Activated CD4-positive, alpha-beta T cell treated with anti-CD3 and anti-CD28 coated beads for 48 hours (primary cell): ENCODE measurements at regions not wholly inside any gene's neighbourhood (a gene's known extent, or its start where the extent isn't known, plus 50 kb on each side); places are given as distances from the start of the nearest gene placed in this dataset.

Experiments used
- DNase-seq: peaks from one replicate; pipeline ENCODE4 v3.0.0-alpha.2; 2020

DNA sequence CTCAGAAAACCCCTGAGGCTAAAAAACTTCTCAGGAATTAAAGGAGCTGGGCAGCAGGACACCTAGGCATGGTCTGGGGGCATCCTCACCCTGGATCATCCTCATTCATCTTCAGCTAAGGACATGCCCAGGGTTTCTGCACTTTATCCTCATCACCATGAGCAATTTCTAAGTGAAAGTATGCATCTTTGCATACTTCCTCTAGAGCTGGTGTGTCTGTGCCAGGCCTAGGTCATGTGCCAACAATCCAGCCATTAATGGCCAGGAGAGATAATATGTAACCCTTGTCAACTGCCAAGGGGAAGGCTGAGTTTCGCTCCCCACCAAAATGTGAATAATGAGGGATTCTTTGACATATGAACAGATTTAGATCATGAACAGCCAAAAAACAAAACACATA, 160.5 kb downstream of the KITLG start:
- no peak for DNase-seq

DNA sequence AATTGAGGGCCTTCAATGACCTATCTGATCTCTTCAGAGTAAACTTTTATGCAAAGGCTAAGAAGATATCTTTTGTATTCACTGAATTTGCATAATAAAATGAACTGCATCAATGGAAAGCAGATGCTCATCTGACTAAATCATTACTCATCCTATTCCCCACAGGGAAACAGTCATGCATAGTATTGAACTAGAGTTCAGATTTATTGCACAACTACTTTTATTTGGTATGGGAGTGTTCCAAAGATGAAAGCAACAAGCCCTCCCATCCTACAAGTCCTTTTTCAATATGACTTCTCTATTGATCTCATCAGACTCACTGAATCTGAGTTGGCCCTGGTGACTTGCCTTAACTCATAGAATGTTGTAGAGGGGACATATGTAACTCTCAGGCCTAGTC, 159.8 kb downstream of the KITLG start:
- DNase-seq, result no peak

DNA sequence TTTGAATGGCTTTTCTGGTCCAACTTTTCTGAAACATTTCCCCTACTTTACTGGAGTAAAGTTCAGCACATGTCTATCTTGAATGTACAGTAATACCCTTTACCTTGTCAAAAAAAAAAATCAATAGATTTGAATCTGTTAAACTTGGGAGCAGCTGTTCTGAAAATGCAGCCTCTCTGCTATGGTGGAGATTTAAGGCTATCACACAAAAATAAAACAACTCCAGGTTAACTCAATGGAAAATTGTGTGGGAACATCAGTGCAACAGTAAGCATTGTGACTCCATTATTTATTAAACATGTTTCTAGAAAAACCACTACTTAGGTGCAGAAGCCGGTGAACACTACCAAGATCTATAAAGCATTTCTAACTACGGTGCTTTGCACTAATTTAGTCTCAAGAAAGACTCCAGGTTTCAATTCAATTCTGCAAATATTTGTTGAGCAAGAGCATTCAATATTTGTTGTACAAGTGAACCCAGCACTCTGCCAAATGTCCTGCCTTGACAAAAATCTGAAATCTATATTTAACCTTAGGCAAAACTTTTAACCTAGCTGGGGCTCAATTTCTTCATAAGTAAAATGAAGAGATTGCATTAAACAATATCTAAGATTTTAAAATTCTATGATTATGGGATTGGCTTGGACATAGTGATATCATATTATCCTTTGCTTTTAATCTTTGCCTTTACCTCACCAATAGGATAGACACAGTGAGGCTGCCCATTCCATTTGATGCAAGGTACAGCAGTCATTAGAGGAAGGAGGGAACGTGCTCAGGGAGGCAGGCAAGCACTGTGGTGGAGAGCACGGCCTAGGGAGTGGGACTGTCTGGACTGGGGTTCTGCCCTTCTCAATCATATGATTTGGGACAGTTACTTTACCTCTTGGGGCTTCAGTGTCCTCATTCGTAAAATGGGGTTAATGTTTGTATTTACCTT, 155.2 kb downstream of the KITLG start:
- no peak for DNase-seq

DNA sequence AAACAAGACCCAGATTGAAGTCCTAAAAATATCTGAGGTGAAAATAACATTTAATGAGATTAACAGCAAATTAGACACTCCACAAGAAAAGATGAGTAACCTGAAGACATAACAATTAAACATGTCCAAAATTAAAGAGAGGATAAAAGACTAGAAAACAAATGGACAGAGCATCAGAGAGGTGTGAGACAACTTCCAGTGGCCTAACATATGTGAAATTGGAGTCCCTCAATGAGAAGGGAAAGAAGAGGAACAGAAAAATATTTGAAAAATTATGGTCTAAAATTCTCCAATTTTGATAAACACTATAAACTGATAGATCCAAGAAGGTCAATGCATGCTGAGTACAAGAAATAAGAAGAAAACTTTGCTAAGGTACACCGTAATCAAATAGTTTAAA, 151.9 kb downstream of the KITLG start:
- no peak for DNase-seq

DNA sequence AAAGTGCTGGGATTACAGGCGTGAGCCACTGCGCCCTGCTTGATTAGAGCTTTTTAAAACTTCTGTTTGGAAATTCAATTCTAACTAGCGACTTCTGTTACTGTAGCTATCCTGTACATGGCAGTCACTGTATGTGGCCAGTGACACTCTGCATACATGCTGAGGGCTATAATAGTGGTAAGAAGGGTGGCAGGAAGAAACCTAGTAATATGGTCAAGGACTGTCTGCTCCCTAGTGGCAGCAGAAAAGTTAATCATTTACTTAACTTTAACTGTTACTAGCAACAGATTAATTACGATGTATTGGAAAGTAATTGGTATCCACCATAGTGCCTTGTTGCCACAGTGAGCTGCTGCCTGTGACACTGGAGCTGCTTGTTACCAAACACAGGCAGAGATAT, 149.0 kb downstream of the KITLG start:
- no peak for DNase-seq

DNA sequence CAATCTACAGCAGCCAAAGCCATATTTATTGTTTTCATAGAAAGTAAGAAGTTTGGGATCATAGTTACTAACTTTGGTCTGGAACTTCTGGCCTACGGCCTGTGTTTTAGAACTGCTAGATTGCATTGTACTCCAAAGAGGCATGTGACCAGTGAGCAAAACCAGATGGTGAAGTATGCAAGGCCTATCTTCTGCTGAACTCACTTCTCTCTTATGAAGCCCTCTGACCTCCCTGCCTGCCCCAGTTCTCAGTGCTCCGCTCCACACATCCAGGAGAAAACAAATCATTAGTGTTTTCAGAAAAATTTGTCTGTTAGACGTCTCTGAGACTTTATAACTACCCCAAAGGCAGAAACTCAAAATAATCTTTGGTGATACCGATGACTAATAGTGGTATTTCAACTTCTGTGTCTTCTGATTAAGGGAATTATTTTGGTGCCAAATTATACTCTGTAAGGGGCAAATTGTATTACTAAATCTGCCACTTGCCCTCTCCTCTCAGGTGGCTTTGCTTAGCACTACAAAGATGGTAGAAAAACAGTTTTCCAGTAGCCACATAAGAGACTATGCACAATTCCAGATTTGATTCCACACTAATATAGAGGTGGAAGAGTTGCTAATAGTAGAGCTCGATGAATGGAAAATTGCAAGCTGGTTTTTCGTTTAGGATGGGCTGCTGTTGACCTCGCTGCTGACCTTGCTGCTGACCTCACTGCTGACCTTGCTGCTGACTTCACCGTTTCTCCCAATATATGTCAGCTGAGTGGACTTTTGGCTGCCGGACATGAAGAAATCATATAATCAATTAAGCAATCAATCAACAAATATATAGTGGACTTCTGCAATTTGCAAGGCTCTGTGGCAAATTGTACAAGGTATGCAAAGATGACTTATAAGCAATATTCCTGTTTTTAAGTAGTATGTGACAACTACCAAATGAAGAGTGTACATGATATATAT, 147.5 kb downstream of the KITLG start:
- no peak for DNase-seq

DNA sequence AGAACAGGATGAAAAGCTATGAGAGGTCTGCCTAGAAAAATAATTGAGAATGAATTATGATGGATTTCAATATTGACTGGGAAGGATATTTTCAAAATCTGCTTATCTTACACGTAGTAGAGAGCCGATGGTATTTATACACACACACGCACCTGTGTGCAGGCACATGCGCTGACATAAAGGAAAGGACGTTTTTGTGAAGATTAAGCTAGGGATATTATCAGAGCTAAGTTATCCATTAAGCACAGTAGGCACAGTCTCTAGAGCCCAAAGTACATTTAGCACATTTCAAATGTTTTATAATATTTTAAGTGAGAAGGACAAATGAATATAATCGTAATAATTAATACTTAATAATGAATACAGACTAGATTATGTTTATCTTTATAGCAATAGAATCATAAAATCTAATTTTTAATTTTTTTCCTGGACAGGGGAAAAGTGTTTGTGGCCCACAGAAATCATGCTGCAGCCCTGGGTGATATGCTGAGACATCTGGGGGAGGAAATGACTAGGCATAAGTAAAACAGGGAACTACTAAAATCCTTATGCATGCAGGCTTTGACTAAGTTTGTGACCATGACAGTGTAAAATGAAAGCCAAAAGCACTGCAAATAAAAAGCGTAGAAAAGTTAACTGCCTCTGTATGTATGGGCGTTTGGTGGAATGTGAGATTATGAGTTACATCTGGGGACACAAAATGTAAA, 146.1 kb downstream of the KITLG start:
- DNase-seq, result no peak

DNA sequence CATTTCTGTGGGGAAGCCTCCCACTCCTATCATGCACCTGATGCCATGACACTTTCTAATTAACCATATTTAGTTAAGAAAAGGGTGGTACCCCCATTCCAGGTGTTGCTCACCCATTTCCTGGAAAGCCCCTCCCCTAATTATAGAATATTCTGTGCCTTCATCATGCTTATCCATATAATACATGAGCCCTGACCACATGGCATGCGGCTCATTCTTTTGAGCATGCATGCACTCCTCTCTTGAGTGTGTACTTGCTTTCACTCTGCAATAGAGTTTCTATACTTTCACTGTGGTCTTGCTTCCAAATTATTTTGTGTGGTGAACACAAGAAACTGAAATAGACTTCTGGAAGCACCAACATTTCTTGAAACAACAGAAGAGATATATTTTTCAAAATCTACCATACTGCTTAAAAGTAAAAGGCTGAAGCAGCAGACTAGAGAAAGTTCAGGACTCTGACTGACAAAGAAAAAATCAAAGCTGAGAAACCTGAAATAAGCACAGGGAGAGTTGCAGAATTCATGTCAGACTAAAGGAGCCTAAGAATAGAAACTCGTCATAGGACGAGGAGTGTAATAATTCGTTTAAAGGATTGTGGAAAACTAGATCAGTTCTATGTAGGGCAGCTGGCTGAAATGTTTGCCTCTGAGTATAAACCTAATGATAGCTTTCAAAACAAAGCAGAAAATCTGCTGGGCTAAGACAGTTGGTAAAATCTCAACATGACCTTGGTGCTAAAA, 144.8 kb downstream of the KITLG start:
- DNase-seq, result no peak

DNA sequence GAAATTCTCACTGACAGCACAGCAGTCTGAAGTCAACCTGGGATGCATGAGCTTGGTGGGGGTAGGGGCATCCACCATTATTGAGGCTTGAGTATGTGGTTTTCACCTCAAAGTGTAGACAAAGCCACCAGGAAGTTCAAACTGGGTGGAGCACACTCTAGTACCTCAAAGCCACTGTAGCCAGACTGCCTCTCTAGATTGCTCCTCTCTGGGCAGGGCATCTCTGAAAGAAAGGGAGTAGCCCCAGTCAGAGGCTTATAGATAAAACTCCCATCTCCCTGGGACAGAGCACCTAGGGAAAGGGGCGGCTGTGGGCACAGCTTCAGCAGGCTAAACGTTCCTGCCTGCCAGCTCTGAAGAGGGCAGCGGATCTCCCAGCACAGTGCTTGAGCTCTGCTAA, 143.0 kb downstream of the KITLG start:
- DNase-seq, result no peak
